A673 (cell line): ENCODE measurements at regions not wholly inside any gene's neighbourhood (a gene's known extent, or its start where the extent isn't known, plus 50 kb on each side); places are given as distances from the start of the nearest gene placed in this dataset.

Experiments
- EZH2 ChIP-seq: fragments of 200-600 bp; sonication (generic); IDR thresholded peaks from 2 replicates; pipeline ENCODE4 v1.6.1; 2017; ENCODE audit warnings: borderline replicate concordance, low read depth, mild to moderate bottlenecking, mixed read lengths, antibody characterized with exemption, low read length; ENCODE audit not compliant: poor library complexity, severe bottlenecking
- TF ChIP-seq, protein P1 (sequence below): fragments of 300-800, 200-600 bp; sonication (generic); conservative IDR thresholded peaks from 2 replicates; pipeline ENCODE4 v1.5.1; 2017; ENCODE audit warnings: low read depth, mild to moderate bottlenecking, antibody characterized with exemption, low read length, moderate library complexity, mixed read lengths

DNA sequence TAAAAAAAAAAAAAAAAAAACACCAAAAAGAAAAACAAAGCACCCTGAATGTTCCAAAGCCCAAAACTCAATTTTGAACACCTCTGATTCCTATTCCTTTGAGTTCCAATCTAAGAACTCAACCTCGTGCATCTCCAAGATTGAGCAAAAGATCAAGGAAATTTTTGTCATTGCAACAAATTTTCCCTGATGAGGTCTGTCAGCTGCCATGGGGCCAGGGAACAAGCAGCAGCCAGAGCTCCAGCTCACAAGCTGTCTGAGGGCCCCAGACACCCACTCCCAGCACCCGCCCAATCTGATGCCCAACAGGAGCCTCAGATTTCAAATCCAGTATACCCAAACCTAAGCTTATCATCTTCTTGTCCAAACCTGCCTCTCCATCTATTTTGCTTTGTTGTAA is 87.6 kb upstream of the ACP3 start:
- TF ChIP-seq, protein P1, sequence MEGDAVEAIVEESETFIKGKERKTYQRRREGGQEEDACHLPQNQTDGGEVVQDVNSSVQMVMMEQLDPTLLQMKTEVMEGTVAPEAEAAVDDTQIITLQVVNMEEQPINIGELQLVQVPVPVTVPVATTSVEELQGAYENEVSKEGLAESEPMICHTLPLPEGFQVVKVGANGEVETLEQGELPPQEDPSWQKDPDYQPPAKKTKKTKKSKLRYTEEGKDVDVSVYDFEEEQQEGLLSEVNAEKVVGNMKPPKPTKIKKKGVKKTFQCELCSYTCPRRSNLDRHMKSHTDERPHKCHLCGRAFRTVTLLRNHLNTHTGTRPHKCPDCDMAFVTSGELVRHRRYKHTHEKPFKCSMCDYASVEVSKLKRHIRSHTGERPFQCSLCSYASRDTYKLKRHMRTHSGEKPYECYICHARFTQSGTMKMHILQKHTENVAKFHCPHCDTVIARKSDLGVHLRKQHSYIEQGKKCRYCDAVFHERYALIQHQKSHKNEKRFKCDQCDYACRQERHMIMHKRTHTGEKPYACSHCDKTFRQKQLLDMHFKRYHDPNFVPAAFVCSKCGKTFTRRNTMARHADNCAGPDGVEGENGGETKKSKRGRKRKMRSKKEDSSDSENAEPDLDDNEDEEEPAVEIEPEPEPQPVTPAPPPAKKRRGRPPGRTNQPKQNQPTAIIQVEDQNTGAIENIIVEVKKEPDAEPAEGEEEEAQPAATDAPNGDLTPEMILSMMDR, result no peak
- no peak for TF ChIP-seq EZH2
